Trophoblast cell (in vitro differentiated cells and primary cell): ENCODE measurements at regions not wholly inside any gene's neighbourhood (a gene's known extent, or its start where the extent isn't known, plus 50 kb on each side); places are given as distances from the start of the nearest gene placed in this dataset.

Source experiments
- DNase-seq, 2 donors: peaks; one replicate each; pipeline ENCODE4 v3.0.0-alpha.2; 2016
- H2AFZ ChIP-seq: 2 replicates; pipeline ENCODE4 v1.6.1; 2013; ENCODE audit warnings: low read length, moderate library complexity, mild to moderate bottlenecking; ENCODE audit not compliant: insufficient read depth, poor library complexity
- H2AK5ac ChIP-seq: 2 replicates; pipeline ENCODE4 v1.6.1; 2013; ENCODE audit warnings: mild to moderate bottlenecking, low read length
- H2BK120ac ChIP-seq: 2 replicates; pipeline ENCODE4 v1.6.1; 2013; ENCODE audit warnings: low read length, mild to moderate bottlenecking, moderate library complexity; ENCODE audit not compliant: insufficient read depth, poor library complexity
- H2BK12ac ChIP-seq: 2 replicates; pipeline ENCODE4 v1.6.1; 2013; ENCODE audit warnings: mild to moderate bottlenecking, low read length, moderate library complexity
- H2BK5ac ChIP-seq: 2 replicates; pipeline ENCODE4 v1.6.1; 2013; ENCODE audit warnings: low read length, low read depth, moderate library complexity, mild to moderate bottlenecking; ENCODE audit not compliant: poor library complexity
- H3K14ac ChIP-seq: 2 replicates; pipeline ENCODE4 v1.6.1; 2013; ENCODE audit warnings: mild to moderate bottlenecking, low read length
- H3K18ac ChIP-seq: 2 replicates; pipeline ENCODE4 v1.6.1; 2013; ENCODE audit warnings: mild to moderate bottlenecking, low read length
- H3K23ac ChIP-seq: 2 replicates; pipeline ENCODE4 v1.6.1; 2013; ENCODE audit warnings: low read length
- H3K27ac ChIP-seq: 2 replicates; pipeline ENCODE4 v1.5.1; 2013; ENCODE audit warnings: low read depth, mild to moderate bottlenecking, inconsistent platforms, low read length, moderate library complexity
- H3K27me3 ChIP-seq: 2 replicates; pipeline ENCODE4 v1.6.1; 2013; ENCODE audit warnings: inconsistent platforms, mild to moderate bottlenecking, low read length, moderate library complexity; ENCODE audit not compliant: insufficient read depth
- H3K36me3 ChIP-seq, 2 experiments: 1 replicate in 1 of 2; 2 replicates in 1 of 2; pipeline ENCODE4 v1.6.1; 2013; ENCODE audit warnings: low read length in 2 of 2, mild to moderate bottlenecking in 2 of 2, moderate library complexity in 1 of 2; ENCODE audit not compliant: insufficient read depth in 2 of 2, control insufficient read depth in 1 of 2
- H3K4ac ChIP-seq: 2 replicates; pipeline ENCODE4 v1.6.1; 2013; ENCODE audit warnings: low read depth, mild to moderate bottlenecking, low read length, moderate library complexity
- H3K4me1 ChIP-seq, 2 experiments: 1 replicate in 1 of 2; 2 replicates in 1 of 2; pipeline ENCODE4 v1.6.1; 2013; ENCODE audit warnings: low read length in 2 of 2, mild to moderate bottlenecking in 2 of 2, moderate library complexity in 1 of 2; ENCODE audit not compliant: insufficient read depth in 2 of 2, control insufficient read depth in 1 of 2
- H3K4me2 ChIP-seq: 2 replicates; pipeline ENCODE4 v1.6.1; 2013; ENCODE audit warnings: inconsistent platforms, mild to moderate bottlenecking, low read length, moderate library complexity
- H3K4me3 ChIP-seq: 2 replicates; pipeline ENCODE4 v1.5.1; 2013; ENCODE audit warnings: mild to moderate bottlenecking, low read depth, low read length, inconsistent platforms
- H3K79me1 ChIP-seq: one replicate; pipeline ENCODE4 v1.6.1; 2013; ENCODE audit warnings: low read length
- H3K79me2 ChIP-seq: 2 replicates; pipeline ENCODE4 v1.6.1; 2013; ENCODE audit warnings: low read length, mild to moderate bottlenecking; ENCODE audit not compliant: control insufficient read depth, insufficient read depth, poor library complexity
- H3K9ac ChIP-seq: 2 replicates; pipeline ENCODE4 v1.6.1; 2013; ENCODE audit warnings: mild to moderate bottlenecking, low read length
- H3K9me3 ChIP-seq: 2 replicates; pipeline ENCODE4 v1.6.1; 2013; ENCODE audit warnings: low read depth, mild to moderate bottlenecking, control low read depth, inconsistent platforms, low read length; ENCODE audit not compliant: insufficient read depth
- H4K12ac ChIP-seq: 2 replicates; pipeline ENCODE4 v1.6.1; 2013; ENCODE audit warnings: low read depth, mild to moderate bottlenecking, low read length, moderate library complexity
- H4K8ac ChIP-seq: 2 replicates; pipeline ENCODE4 v1.6.1; 2013; ENCODE audit warnings: low read depth, mild to moderate bottlenecking, low read length, moderate library complexity
- H4K91ac ChIP-seq: one replicate; pipeline ENCODE4 v1.6.1; 2013; ENCODE audit warnings: low read depth, mild to moderate bottlenecking, low read length, moderate library complexity
- whole genome bisulfite sequencing: extraction: QIAGEN DNeasy Blood & Tissue Kit; methylation state at CpG from one replicate; pipeline ENCODE4 v1.1.7; 2013; ENCODE audit warnings: missing lambda C conversion rate; ENCODE audit not compliant: insufficient read length, insufficient coverage; ENCODE audit errors: extremely low coverage; 5-methylcytosine and 5-hydroxymethylcytosine counted together

GRCh38 chr3:80234706-80235105 lies 466.9 kb upstream of the ROBO1 start:
- no peaks in the 10 kb centered on the region for H3K79me1 ChIP-seq

GRCh38 chr3:80233576-80233975 lies 465.8 kb upstream of the ROBO1 start:
- Histone ChIP-seq H3K27ac (no peak overlapping the region), H3K9me3 (no peaks in the 10 kb centered on the region), H3K79me1 (no peaks in the 10 kb centered on the region), H2BK5ac (no peak overlapping the region), H2BK120ac (no peak overlapping the region), H3K9ac (no peak overlapping the region), H3K4me3 (no peak overlapping the region), H4K12ac (no peak overlapping the region), H3K14ac (no peak overlapping the region), H3K23ac (no peak overlapping the region), H4K91ac (no peak overlapping the region), H3K18ac (no peak overlapping the region), H2AFZ (no peak overlapping the region), H2AK5ac (no peak overlapping the region), H2BK12ac (no peak overlapping the region), H4K8ac (no peak overlapping the region), H3K36me3 (no peaks in the 10 kb centered on the region), H3K4ac (no peak overlapping the region), H3K4me2 (no peak overlapping the region), H3K27me3 (no peaks in the 10 kb centered on the region), H3K79me2 (no peaks in the 10 kb centered on the region), H3K4me1 (no peaks in the 10 kb centered on the region)
- no CpG with 5 or more reads among the region's 2 CpGs for WGBS
- DNase-seq, result no peak

More at GRCh38 chr3:80234706-80235105, 466.9 kb upstream of the ROBO1 start:
- H2AK5ac ChIP-seq, result no peak overlapping the region
- H3K27ac ChIP-seq, result no peak overlapping the region
- H3K27me3 ChIP-seq, result no peaks in the 10 kb centered on the region
- H3K9ac ChIP-seq, result no peak overlapping the region
- no peak overlapping the region for H2AFZ ChIP-seq
- no peak overlapping the region for H2BK120ac ChIP-seq
- H3K4ac ChIP-seq, result no peak overlapping the region
- H2BK5ac ChIP-seq, result no peak overlapping the region
- no peak overlapping the region for H3K14ac ChIP-seq
- no peak overlapping the region for H3K4me2 ChIP-seq
- H2BK12ac ChIP-seq, result no peak overlapping the region
- WGBS, result no CpG with 5 or more reads among the region's 3 CpGs
- no peak overlapping the region for H3K18ac ChIP-seq
- no peak overlapping the region for H4K12ac ChIP-seq
- H3K4me1 ChIP-seq, result no peaks in the 10 kb centered on the region
- H4K91ac ChIP-seq, result no peak overlapping the region
- no peaks in the 10 kb centered on the region for H3K79me2 ChIP-seq
- no peak overlapping the region for H3K23ac ChIP-seq
- no peak overlapping the region for H3K4me3 ChIP-seq
- no peak overlapping the region for H4K8ac ChIP-seq
- H3K36me3 ChIP-seq, result no peaks in the 10 kb centered on the region
- DNase-seq, result no peak
- no peaks in the 10 kb centered on the region for H3K9me3 ChIP-seq

GRCh38 chr3:80232760-80233159 lies 465.0 kb upstream of the ROBO1 start:
- H3K9me3 ChIP-seq, result no peaks in the 10 kb centered on the region
- no CpG with 5 or more reads among the region's 5 CpGs for WGBS

GRCh38 chr3:80230962-80231361 lies 463.2 kb upstream of the ROBO1 start:
- Histone ChIP-seq H2AK5ac (no peak overlapping the region), H4K8ac (no peak overlapping the region), H3K4me1 (no peaks in the 10 kb centered on the region), H3K18ac (no peak overlapping the region), H2BK12ac (no peak overlapping the region), H3K27ac (no peak overlapping the region), H2AFZ (no peak overlapping the region), H3K27me3 (no peaks in the 10 kb centered on the region), H2BK5ac (no peak overlapping the region), H3K4me3 (no peak overlapping the region), H4K91ac (no peak overlapping the region), H3K23ac (no peak overlapping the region), H3K14ac (no peak overlapping the region), H2BK120ac (no peak overlapping the region), H3K79me2 (no peaks in the 10 kb centered on the region), H3K9ac (no peak overlapping the region), H3K36me3 (no peaks in the 10 kb centered on the region), H3K4me2 (no peak overlapping the region), H3K9me3 (no peaks in the 10 kb centered on the region), H3K4ac (no peak overlapping the region), H4K12ac (no peak overlapping the region), H3K79me1 (no peaks in the 10 kb centered on the region)
- no CpG with 5 or more reads among the region's 2 CpGs for WGBS
- DNase-seq, result no peak

More at GRCh38 chr3:80232760-80233159, 465.0 kb upstream of the ROBO1 start:
- no peak overlapping the region for H2BK12ac ChIP-seq
- H3K4ac ChIP-seq, result no peak overlapping the region
- H3K27me3 ChIP-seq, result no peaks in the 10 kb centered on the region
- no peaks in the 10 kb centered on the region for H3K36me3 ChIP-seq
- no peaks in the 10 kb centered on the region for H3K79me2 ChIP-seq
- no peak for DNase-seq
- H3K14ac ChIP-seq, result no peak overlapping the region
- H3K27ac ChIP-seq, result no peak overlapping the region
- H2BK5ac ChIP-seq, result no peak overlapping the region
- H3K4me1 ChIP-seq, result no peaks in the 10 kb centered on the region
- H3K79me1 ChIP-seq, result no peaks in the 10 kb centered on the region
- no peak overlapping the region for H3K23ac ChIP-seq
- no peak overlapping the region for H4K12ac ChIP-seq
- H2AFZ ChIP-seq, result no peak overlapping the region
- no peak overlapping the region for H3K9ac ChIP-seq
- H2AK5ac ChIP-seq, result no peak overlapping the region
- no peak overlapping the region for H3K4me2 ChIP-seq
- no peak overlapping the region for H3K4me3 ChIP-seq
- H3K18ac ChIP-seq, result no peak overlapping the region
- H4K8ac ChIP-seq, result no peak overlapping the region
- no peak overlapping the region for H4K91ac ChIP-seq
- H2BK120ac ChIP-seq, result no peak overlapping the region
